Keratinocyte (primary cell): ENCODE measurements at regions not wholly inside any gene's neighbourhood (a gene's known extent, or its start where the extent isn't known, plus 50 kb on each side); places are given as distances from the start of the nearest gene placed in this dataset.

Source experiments
- CTCF ChIP-seq, 3 experiments: IDR thresholded peaks in 1 of 3; conservative IDR thresholded peaks in 1 of 3; optimal IDR thresholded peaks in 1 of 3; 2 replicates in 2 of 3; 3 replicates in 1 of 3; pipeline versions ENCODE3 to v1.5.1; 2011; ENCODE audit warnings: low read length in 3 of 3, mild to moderate bottlenecking in 3 of 3, moderate library complexity in 2 of 3, control low read depth in 1 of 3, inconsistent platforms in 1 of 3; ENCODE audit not compliant: insufficient read depth in 2 of 3; ENCODE audit errors: extremely low read depth in 1 of 3
- EZH2 ChIP-seq: IDR thresholded peaks from one replicate; pipeline ENCODE4 v1.6.1; 2012; ENCODE audit warnings: inconsistent platforms, mild to moderate bottlenecking, low read length, moderate library complexity

GRCh38 chr13:59399513-59399912, 764.2 kb downstream of the DIAPH3 start:
- TF ChIP-seq CTCF (optimal IDR thresholded peaks at IDR 0.05 in 1 of 3, IDR thresholded peaks at IDR 0.05 in 1 of 3, conservative IDR thresholded peaks at IDR 0.05 in 1 of 3; ENCODE audit: extremely low read depth in 1 of 3, insufficient read depth in 2 of 3, low read length in 3 of 3): no peak
- TF ChIP-seq EZH2: no peak
